HG03064 (cell line): ENCODE measurements at regions not wholly inside any gene's neighbourhood (a gene's known extent, or its start where the extent isn't known, plus 50 kb on each side); places are given as distances from the start of the nearest gene placed in this dataset.
"Not testable (repeated sequence)": the region's sequence is repeated elsewhere in the genome, so short reads cannot be mapped to it uniquely, and the experiment has no call there.

Source experiments
- ATAC-seq: cut with Tn5 transposase; IDR thresholded peaks from one replicate; pipeline ENCODE4 v1.9.1; 2021; ENCODE audit warnings: low read depth; ENCODE audit not compliant: unreplicated experiment

GRCh38 chrX:118250445-118250844 lies 95.5 kb upstream of the WDR44 start:
- ATAC-seq = no peak

- ATAC-seq = no peak
Measured at GRCh38 chrX:118251271-118251670, 94.6 kb upstream of the WDR44 start.

GRCh38 chrX:118252967-118253366 lies 92.9 kb upstream of the WDR44 start:
- no peak for ATAC-seq

GRCh38 chrX:118254611-118255010 lies 91.3 kb upstream of the WDR44 start:
- no peak for ATAC-seq

- ATAC-seq = no peak
Measured at GRCh38 chrX:118255921-118256320, 90.0 kb upstream of the WDR44 start.

GRCh38 chrX:118257781-118258180 lies 88.1 kb upstream of the WDR44 start:
- no peak for ATAC-seq

- no peak for ATAC-seq
Measured at GRCh38 chrX:118259213-118259612, 86.7 kb upstream of the WDR44 start.

GRCh38 chrX:118261151-118261550 lies 84.8 kb upstream of the WDR44 start:
- no peak for ATAC-seq

- ATAC-seq = no peak
Measured at GRCh38 chrX:118271775-118272174, 74.1 kb upstream of the WDR44 start.

GRCh38 chrX:118272242-118272641 lies 73.7 kb upstream of the WDR44 start:
- ATAC-seq = no peak

GRCh38 chrX:118286066-118286762 lies 59.7 kb upstream of the WDR44 start:
- ATAC-seq = no peak

- ATAC-seq = not testable (repeated sequence)
Measured at GRCh38 chrX:118295818-118296217, 50.1 kb upstream of the WDR44 start.
